ENCODE measurements at regions not wholly inside any gene's neighbourhood (a gene's known extent, or its start where the extent isn't known, plus 50 kb on each side); places are given as distances from the start of the nearest gene placed in this dataset.

- Histone ChIP-seq H3K4me3 (ENCODE audit: low read length) (no peak overlapping the region), H3K4me2 (ENCODE audit: low read length) (no peak overlapping the region)
Observed at GRCh38 chr5:176742246-176743105, 67.9 kb upstream of the UNC5A start.

GRCh38 chr5:176743136-176743861 lies 67.1 kb upstream of the UNC5A start:
- H2AFZ ChIP-seq (ENCODE audit: low read depth, low read length), result peak overlapping the region; percentile 48

More at GRCh38 chr5:176742246-176743105, 67.9 kb upstream of the UNC5A start:
- Histone ChIP-seq H3K9me3 (ENCODE audit: low read length) (no peaks in the 10 kb centered on the region), H3K36me3 (ENCODE audit: insufficient read depth, low read length) (no peaks in the 10 kb centered on the region), H3K27me3 (ENCODE audit: insufficient read depth, low read depth, low read length) (no peaks in the 10 kb centered on the region), H3K9me2 (ENCODE audit: insufficient read depth, low read length) (no peaks in the 10 kb centered on the region), H3K9ac (ENCODE audit: low read length) (peak overlapping the region; percentile 60), H4K20me1 (ENCODE audit: insufficient read depth) (no peaks in the 10 kb centered on the region), H3F3A (ENCODE audit: insufficient read depth, low read length, poor library complexity, severe bottlenecking) (peaks cover 5% of the 10 kb centered on the region), H2AFZ (ENCODE audit: low read depth, low read length) (no peak overlapping the region), H3K27ac (ENCODE audit: low read length) (peak overlapping the region; percentile 66), H3K79me2 (replicated peaks; ENCODE audit: insufficient read depth, low read length) (no peaks in the 10 kb centered on the region)
- TF ChIP-seq EP300 (conservative IDR thresholded peaks at IDR 0.05; ENCODE audit: poor library complexity, severe bottlenecking), result no peak
- no peak for TF ChIP-seq SMC3 (conservative IDR thresholded peaks at IDR 0.05; ENCODE audit: poor library complexity)
- TF ChIP-seq EZH2 (IDR thresholded peaks at IDR 0.05; ENCODE audit: borderline replicate concordance, insufficient read depth, low read length, poor library complexity, severe bottlenecking), result no peak
- no peak for TF ChIP-seq MXI1 (conservative IDR thresholded peaks at IDR 0.05; ENCODE audit: poor library complexity, severe bottlenecking)
- no peak for TF ChIP-seq TAF1 (IDR thresholded peaks at IDR 0.05; ENCODE audit: low read depth)
- no peak for TF ChIP-seq POLR2AphosphoS5 (IDR thresholded peaks at IDR 0.05)
- TF ChIP-seq, protein P1, sequence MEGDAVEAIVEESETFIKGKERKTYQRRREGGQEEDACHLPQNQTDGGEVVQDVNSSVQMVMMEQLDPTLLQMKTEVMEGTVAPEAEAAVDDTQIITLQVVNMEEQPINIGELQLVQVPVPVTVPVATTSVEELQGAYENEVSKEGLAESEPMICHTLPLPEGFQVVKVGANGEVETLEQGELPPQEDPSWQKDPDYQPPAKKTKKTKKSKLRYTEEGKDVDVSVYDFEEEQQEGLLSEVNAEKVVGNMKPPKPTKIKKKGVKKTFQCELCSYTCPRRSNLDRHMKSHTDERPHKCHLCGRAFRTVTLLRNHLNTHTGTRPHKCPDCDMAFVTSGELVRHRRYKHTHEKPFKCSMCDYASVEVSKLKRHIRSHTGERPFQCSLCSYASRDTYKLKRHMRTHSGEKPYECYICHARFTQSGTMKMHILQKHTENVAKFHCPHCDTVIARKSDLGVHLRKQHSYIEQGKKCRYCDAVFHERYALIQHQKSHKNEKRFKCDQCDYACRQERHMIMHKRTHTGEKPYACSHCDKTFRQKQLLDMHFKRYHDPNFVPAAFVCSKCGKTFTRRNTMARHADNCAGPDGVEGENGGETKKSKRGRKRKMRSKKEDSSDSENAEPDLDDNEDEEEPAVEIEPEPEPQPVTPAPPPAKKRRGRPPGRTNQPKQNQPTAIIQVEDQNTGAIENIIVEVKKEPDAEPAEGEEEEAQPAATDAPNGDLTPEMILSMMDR (IDR thresholded peaks at IDR 0.05; ENCODE audit: poor library complexity, severe bottlenecking), result no peak
- no peak for TF ChIP-seq RAD21 (conservative IDR thresholded peaks at IDR 0.05)

More at GRCh38 chr5:176743136-176743861, 67.1 kb upstream of the UNC5A start:
- no peaks in the 10 kb centered on the region for H3K27me3 ChIP-seq (ENCODE audit: insufficient read depth, low read depth, low read length)
- H3K9ac ChIP-seq (ENCODE audit: low read length), result peak overlapping the region; percentile 60
- H3F3A ChIP-seq (ENCODE audit: insufficient read depth, low read length, poor library complexity, severe bottlenecking), result peaks cover 5% of the 10 kb centered on the region
- TF ChIP-seq EP300 (conservative IDR thresholded peaks at IDR 0.05; ENCODE audit: poor library complexity, severe bottlenecking), result peak; percentile 31
- peak; percentile 68 for TF ChIP-seq POLR2AphosphoS5 (IDR thresholded peaks at IDR 0.05)
- TF ChIP-seq EZH2 (IDR thresholded peaks at IDR 0.05; ENCODE audit: borderline replicate concordance, insufficient read depth, low read length, poor library complexity, severe bottlenecking), result no peak
- no peak for TF ChIP-seq TAF1 (IDR thresholded peaks at IDR 0.05; ENCODE audit: low read depth)
- peak overlapping the region; percentile 55 for H3K4me3 ChIP-seq (ENCODE audit: low read length)
- H3K9me2 ChIP-seq (ENCODE audit: insufficient read depth, low read length), result no peaks in the 10 kb centered on the region
- H3K4me2 ChIP-seq (ENCODE audit: low read length), result peak overlapping the region; percentile 64
- peak overlapping the region; percentile 66 for H3K27ac ChIP-seq (ENCODE audit: low read length)
- no peaks in the 10 kb centered on the region for H3K9me3 ChIP-seq (ENCODE audit: low read length)
- H4K20me1 ChIP-seq (ENCODE audit: insufficient read depth), result no peaks in the 10 kb centered on the region
- no peaks in the 10 kb centered on the region for H3K36me3 ChIP-seq (ENCODE audit: insufficient read depth, low read length)
- no peaks in the 10 kb centered on the region for H3K79me2 ChIP-seq (replicated peaks; ENCODE audit: insufficient read depth, low read length)

Data from neural cell (in vitro differentiated cells).